ENCODE measurements at regions not wholly inside any gene's neighbourhood (a gene's known extent, or its start where the extent isn't known, plus 50 kb on each side); places are given as distances from the start of the nearest gene placed in this dataset.
"Not testable (repeated sequence)": the region's sequence is repeated elsewhere in the genome, so short reads cannot be mapped to it uniquely, and the experiment has no call there.

- DNase-seq (ENCODE audit: low read depth, low spot score) = no peak
- in situ Hi-C loops (cut with HindIII; ENCODE audit: low sequenced_read_pairs) = no loop called here
- TF ChIP-seq CTCF (IDR thresholded peaks at IDR 0.05; ENCODE audit: low read depth, low read length) = no peak
These were observed 348.7 kb upstream of the PCSK5 start for GRCh38 chr9:75541734-75542133.

GRCh38 chr9:75544815-75545214 is 345.7 kb upstream of the PCSK5 start:
- DNase-seq (ENCODE audit: low read depth, low spot score) = no peak
- in situ Hi-C loops (cut with HindIII; ENCODE audit: low sequenced_read_pairs) = no loop called here
- TF ChIP-seq CTCF (IDR thresholded peaks at IDR 0.05; ENCODE audit: low read depth, low read length) = no peak
- H3K4me3 ChIP-seq (ENCODE audit: low read depth, low read length) = no peak overlapping the region

More at GRCh38 chr9:75541734-75542133, 348.7 kb upstream of the PCSK5 start:
- no peak overlapping the region for H3K4me3 ChIP-seq (ENCODE audit: low read depth, low read length)

DNA sequence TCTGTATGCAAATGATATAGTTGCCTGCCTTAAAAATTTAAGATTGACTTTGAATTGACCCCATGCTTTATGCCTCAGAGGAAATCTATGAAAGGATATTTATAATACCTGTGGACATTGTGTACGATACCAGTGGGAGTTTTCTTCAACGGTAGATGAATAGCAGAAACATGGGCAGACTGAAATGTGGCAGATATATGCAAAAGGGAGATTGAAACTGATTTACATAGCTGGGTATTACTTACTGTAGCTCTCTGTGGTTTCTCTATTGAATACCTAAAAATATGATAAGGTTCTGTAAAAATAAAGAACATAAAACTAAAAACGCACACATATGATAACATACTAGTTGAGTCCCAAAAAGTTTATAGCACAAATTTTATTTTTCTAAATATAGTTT is 345.2 kb upstream of the PCSK5 start:
- in situ Hi-C loops (cut with HindIII; ENCODE audit: low sequenced_read_pairs) = no loop called here
- no peak for TF ChIP-seq CTCF (IDR thresholded peaks at IDR 0.05; ENCODE audit: low read depth, low read length)
- H3K4me3 ChIP-seq (ENCODE audit: low read depth, low read length) = no peak overlapping the region
- DNase-seq (ENCODE audit: low read depth, low spot score) = no peak

- no peak for TF ChIP-seq CTCF (IDR thresholded peaks at IDR 0.05; ENCODE audit: low read depth, low read length)
- DNase-seq (ENCODE audit: low read depth, low spot score) = no peak
- H3K4me3 ChIP-seq (ENCODE audit: low read depth, low read length) = no peak overlapping the region
- in situ Hi-C loops (cut with HindIII; ENCODE audit: low sequenced_read_pairs) = no loop called here
These were observed 341.6 kb upstream of the PCSK5 start for GRCh38 chr9:75548871-75549270.

GRCh38 chr9:75551861-75552260 is 338.6 kb upstream of the PCSK5 start:
- in situ Hi-C loops (cut with HindIII; ENCODE audit: low sequenced_read_pairs) = no loop called here
- DNase-seq (ENCODE audit: low read depth, low spot score) = peak; percentile 9
- H3K4me3 ChIP-seq (ENCODE audit: low read depth, low read length) = no peak overlapping the region
- TF ChIP-seq CTCF (IDR thresholded peaks at IDR 0.05; ENCODE audit: low read depth, low read length) = no peak

DNA sequence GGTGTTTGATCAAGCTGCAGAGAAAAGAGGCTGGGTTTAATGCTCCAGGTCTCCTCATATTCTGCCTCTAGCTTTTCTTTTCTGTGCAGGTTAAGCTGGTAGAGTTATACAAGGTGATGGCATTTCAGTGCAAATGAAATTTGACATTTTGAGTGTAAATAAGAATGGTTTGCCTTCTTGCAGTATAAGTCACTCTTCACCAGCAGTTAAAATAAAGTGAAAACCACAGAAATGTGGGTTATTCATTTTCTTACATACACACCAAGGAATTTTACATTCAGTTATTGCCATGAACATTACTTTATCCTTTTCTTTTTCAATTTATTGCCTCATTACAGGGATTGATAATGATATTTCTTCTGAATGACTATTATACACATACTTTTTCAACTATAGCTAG is 337.5 kb upstream of the PCSK5 start:
- in situ Hi-C loops (cut with HindIII; ENCODE audit: low sequenced_read_pairs) = no loop called here
- H3K4me3 ChIP-seq (ENCODE audit: low read depth, low read length) = no peak overlapping the region
- TF ChIP-seq CTCF (IDR thresholded peaks at IDR 0.05; ENCODE audit: low read depth, low read length) = no peak
- DNase-seq (ENCODE audit: low read depth, low spot score) = peak; percentile 41

- H3K4me3 ChIP-seq (ENCODE audit: low read depth, low read length); DNase-seq (ENCODE audit: low read depth, low spot score); in situ Hi-C loops (cut with HindIII; ENCODE audit: low sequenced_read_pairs): not testable (repeated sequence)
These were observed 323.7 kb upstream of the PCSK5 start for GRCh38 chr9:75566813-75567212.
